CD4-positive, alpha-beta T cell (primary cell): ENCODE measurements at regions not wholly inside any gene's neighbourhood (a gene's known extent, or its start where the extent isn't known, plus 50 kb on each side); places are given as distances from the start of the nearest gene placed in this dataset.
A peak's percentile ranks its signal among the peaks of the same experiment; 100 is the strongest.

Source experiments
- ATAC-seq: fragments of 200-7000 bp; cut with Tn5 transposase; one replicate; pipeline ENCODE4 v1.10.0; 2022; ENCODE audit warnings: mild to moderate bottlenecking; ENCODE audit not compliant: poor library complexity
- CTCF ChIA-PET: fragments of 350-600 bp; sonication (Branson Sonifier 250); formaldehyde crosslinking; loops from one replicate; lab custom pipeline; 2021; ENCODE audit warnings: antibody characterized with exemption, inconsistent platforms; lab: Charles Lee
- POLR2A ChIA-PET: fragments of 350-600 bp; sonication (Branson Sonifier 250); formaldehyde crosslinking; loops from one replicate; lab custom pipeline; 2021; ENCODE audit warnings: antibody characterized with exemption, inconsistent platforms; lab: Charles Lee
- DNase-seq, 14 experiments: peaks; one replicate each; pipeline ENCODE4 v3.0.0-alpha.2; 2013 to 2020; ENCODE audit warnings: mixed read lengths in 2 of 14
- H3K27ac ChIP-seq, 2 donors: one replicate each; pipeline versions ENCODE4 v1.5.1 to v1.7.0; 2013; ENCODE audit warnings: low read length in 2 of 2, low read depth in 1 of 2, mild to moderate bottlenecking in 1 of 2
- H3K27me3 ChIP-seq, 2 experiments: 1 replicate in 1 of 2; 2 replicates in 1 of 2; pipeline versions ENCODE4 v1.6.1 to v1.7.0; 2013; ENCODE audit warnings: low read length in 2 of 2, control low read depth in 1 of 2, mild to moderate bottlenecking in 1 of 2, moderate library complexity in 1 of 2; ENCODE audit not compliant: insufficient read depth in 2 of 2, control insufficient read depth in 1 of 2
- H3K36me3 ChIP-seq: one replicate; pipeline ENCODE4 v1.6.1; 2013; ENCODE audit warnings: low read length, control low read depth; ENCODE audit not compliant: insufficient read depth
- H3K4me1 ChIP-seq: one replicate; pipeline ENCODE4 v1.6.1; 2013; ENCODE audit warnings: low read length, control low read depth; ENCODE audit not compliant: insufficient read depth
- H3K4me3 ChIP-seq: one replicate; pipeline ENCODE4 v1.5.1; 2013; ENCODE audit warnings: mild to moderate bottlenecking, low read length, moderate library complexity
- H3K9me3 ChIP-seq, 2 experiments: 1 replicate in 1 of 2; 2 replicates in 1 of 2; pipeline versions ENCODE4 v1.6.1 to v1.7.0; 2013; ENCODE audit warnings: low read length in 2 of 2, mild to moderate bottlenecking in 2 of 2, control low read depth in 1 of 2, moderate library complexity in 1 of 2; ENCODE audit not compliant: control insufficient read depth in 1 of 2, insufficient read depth in 1 of 2
- H3K27ac Mint-ChIP-seq: one replicate; pipeline ENCODE4 v1.8.0; 2020; ENCODE audit warnings: mixed read lengths
- H3K27me3 Mint-ChIP-seq: one replicate; pipeline ENCODE4 v1.8.0; 2021; ENCODE audit warnings: mixed read lengths
- H3K36me3 Mint-ChIP-seq: one replicate; pipeline ENCODE4 v1.8.0; 2021; ENCODE audit warnings: low read depth, mixed read lengths
- H3K4me1 Mint-ChIP-seq: one replicate; pipeline ENCODE4 v1.8.0; 2021; ENCODE audit warnings: low read depth, mixed read lengths
- H3K4me3 Mint-ChIP-seq: one replicate; pipeline ENCODE4 v1.8.0; 2020; ENCODE audit warnings: mild to moderate bottlenecking, mixed read lengths
- H3K9me3 Mint-ChIP-seq: one replicate; pipeline ENCODE4 v1.8.0; 2020; ENCODE audit warnings: mixed read lengths
- intact Hi-C, 2 experiments: fragments of 100-400 bp; cut with DNase I in 1 of 2; cut with micrococcal nuclease in 1 of 2; formaldehyde crosslinking; loops; one replicate each; pipeline versions ENCODE4 v1.15.1 to v1.9.0; 2023 to 2025; cut with DNase I, micrococcal nuclease
- TF ChIP-seq, protein P1 (sequence below): fragments of 200-600 bp; IDR thresholded peaks from one replicate; pipeline ENCODE4 v1.8.0; 2022; ENCODE audit warnings: antibody characterized with exemption, mild to moderate bottlenecking

GRCh38 chr2:71934320-71934593 is 213.4 kb downstream of the CYP26B1 start:
- no peaks in the 10 kb centered on the region for H3K9me3 Mint-ChIP-seq
- Histone ChIP-seq H3K27ac (no peak overlapping the region), H3K27me3 (no peaks in the 10 kb centered on the region), H3K4me1 (no peaks in the 10 kb centered on the region), H3K4me3 (no peak overlapping the region), H3K9me3 (no peaks in the 10 kb centered on the region), H3K36me3 (no peaks in the 10 kb centered on the region)
- no peaks in the 10 kb centered on the region for H3K27me3 Mint-ChIP-seq
- ATAC-seq (no peak), DNase-seq (no peak)
- TF ChIP-seq, protein P1, sequence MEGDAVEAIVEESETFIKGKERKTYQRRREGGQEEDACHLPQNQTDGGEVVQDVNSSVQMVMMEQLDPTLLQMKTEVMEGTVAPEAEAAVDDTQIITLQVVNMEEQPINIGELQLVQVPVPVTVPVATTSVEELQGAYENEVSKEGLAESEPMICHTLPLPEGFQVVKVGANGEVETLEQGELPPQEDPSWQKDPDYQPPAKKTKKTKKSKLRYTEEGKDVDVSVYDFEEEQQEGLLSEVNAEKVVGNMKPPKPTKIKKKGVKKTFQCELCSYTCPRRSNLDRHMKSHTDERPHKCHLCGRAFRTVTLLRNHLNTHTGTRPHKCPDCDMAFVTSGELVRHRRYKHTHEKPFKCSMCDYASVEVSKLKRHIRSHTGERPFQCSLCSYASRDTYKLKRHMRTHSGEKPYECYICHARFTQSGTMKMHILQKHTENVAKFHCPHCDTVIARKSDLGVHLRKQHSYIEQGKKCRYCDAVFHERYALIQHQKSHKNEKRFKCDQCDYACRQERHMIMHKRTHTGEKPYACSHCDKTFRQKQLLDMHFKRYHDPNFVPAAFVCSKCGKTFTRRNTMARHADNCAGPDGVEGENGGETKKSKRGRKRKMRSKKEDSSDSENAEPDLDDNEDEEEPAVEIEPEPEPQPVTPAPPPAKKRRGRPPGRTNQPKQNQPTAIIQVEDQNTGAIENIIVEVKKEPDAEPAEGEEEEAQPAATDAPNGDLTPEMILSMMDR: no peak
- intact Hi-C loops: no loop called here
- no peaks in the 10 kb centered on the region for H3K36me3 Mint-ChIP-seq
- ChIA-PET POLR2A (no interaction called here), CTCF (no interaction called here)
- no peak overlapping the region for H3K4me3 Mint-ChIP-seq
- no peak overlapping the region for H3K27ac Mint-ChIP-seq
- no peaks in the 10 kb centered on the region for H3K4me1 Mint-ChIP-seq

GRCh38 chr2:71933467-71934319 is 214.0 kb downstream of the CYP26B1 start:
- ChIA-PET CTCF (no interaction called here), POLR2A (no interaction called here)
- Histone ChIP-seq H3K27ac (no peak overlapping the region), H3K27me3 (no peaks in the 10 kb centered on the region), H3K36me3 (no peaks in the 10 kb centered on the region), H3K9me3 (no peaks in the 10 kb centered on the region), H3K4me3 (no peak overlapping the region), H3K4me1 (no peaks in the 10 kb centered on the region)
- no peaks in the 10 kb centered on the region for H3K36me3 Mint-ChIP-seq
- H3K4me3 Mint-ChIP-seq: no peak overlapping the region
- TF ChIP-seq, protein P1: no peak
- no peaks in the 10 kb centered on the region for H3K27me3 Mint-ChIP-seq
- no peaks in the 10 kb centered on the region for H3K9me3 Mint-ChIP-seq
- H3K27ac Mint-ChIP-seq: no peak overlapping the region
- intact Hi-C loops: no loop called here
- ATAC-seq (no peak), DNase-seq (no peak)
- no peaks in the 10 kb centered on the region for H3K4me1 Mint-ChIP-seq

DNA sequence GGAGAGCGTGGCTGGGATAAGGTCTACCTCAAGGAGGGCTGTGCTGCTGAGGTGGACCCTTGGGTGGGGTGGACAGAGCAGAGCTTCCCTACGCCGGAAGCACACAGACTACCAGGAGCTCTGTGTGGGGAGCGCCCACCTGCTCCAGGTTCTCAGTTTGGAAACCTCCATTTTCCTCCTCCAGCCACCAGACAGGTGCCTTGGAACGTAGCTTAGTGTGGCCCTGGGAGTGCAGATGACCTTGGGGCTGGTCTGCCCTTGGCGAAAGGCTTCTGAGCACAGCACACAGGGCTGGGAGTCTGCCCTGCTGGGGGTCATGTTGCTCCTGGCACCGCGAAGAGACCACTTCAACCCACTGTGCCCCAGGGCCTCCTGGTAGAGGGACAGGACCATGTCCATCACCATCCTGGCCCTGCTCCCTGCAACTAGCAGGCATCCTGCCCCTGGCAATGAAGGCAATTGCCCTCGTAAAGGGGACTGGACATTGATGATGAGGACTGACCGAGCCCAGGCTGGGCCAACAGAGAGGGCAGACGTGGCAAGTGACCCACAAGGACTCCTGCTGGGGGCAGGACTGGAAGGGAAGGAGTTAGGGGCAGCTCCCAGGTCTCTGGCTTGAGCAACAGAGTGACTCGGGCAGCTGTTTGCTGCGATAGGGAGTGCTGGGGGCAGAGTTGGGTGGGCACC is 214.7 kb downstream of the CYP26B1 start:
- Histone ChIP-seq H3K36me3 (no peaks in the 10 kb centered on the region), H3K9me3 (no peaks in the 10 kb centered on the region), H3K27ac (no peak overlapping the region), H3K27me3 (no peaks in the 10 kb centered on the region), H3K4me3 (no peak overlapping the region), H3K4me1 (no peaks in the 10 kb centered on the region)
- ChIA-PET POLR2A (no interaction called here), CTCF (no interaction called here)
- TF ChIP-seq, protein P1: no peak
- intact Hi-C loops: no loop called here
- H3K27ac Mint-ChIP-seq: no peak overlapping the region
- no peaks in the 10 kb centered on the region for H3K27me3 Mint-ChIP-seq
- no peak for ATAC-seq
- no peak overlapping the region for H3K4me3 Mint-ChIP-seq
- H3K36me3 Mint-ChIP-seq: no peaks in the 10 kb centered on the region
- H3K4me1 Mint-ChIP-seq: no peaks in the 10 kb centered on the region
- peak in 2 of 14 experiments; percentile 5 to 25 for DNase-seq
- H3K9me3 Mint-ChIP-seq: no peaks in the 10 kb centered on the region
